GM06990 (cell line): ENCODE measurements at regions not wholly inside any gene's neighbourhood (a gene's known extent, or its start where the extent isn't known, plus 50 kb on each side); places are given as distances from the start of the nearest gene placed in this dataset.

Experiments used
- DNase-seq: peaks from one replicate; pipeline ENCODE4 v3.0.0-alpha.2; 2011; ENCODE audit not compliant: insufficient read length; ENCODE audit errors: extremely low read depth
- H3K27me3 ChIP-seq: replicated peaks from 2 replicates; pipeline ENCODE4 v1.6.0; 2011; ENCODE audit warnings: low read length; ENCODE audit not compliant: control insufficient read depth, insufficient read depth
- H3K36me3 ChIP-seq: 2 replicates; pipeline ENCODE4 v1.5.1; 2011; ENCODE audit warnings: low read length; ENCODE audit not compliant: control insufficient read depth, insufficient read depth
- H3K4me3 ChIP-seq: replicated peaks from 2 replicates; pipeline ENCODE4 v1.5.1; 2011; ENCODE audit warnings: low read depth, mild to moderate bottlenecking, control low read depth, low read length
- CTCF ChIP-seq: IDR thresholded peaks from 2 replicates; pipeline ENCODE4 v1.5.1; 2011; ENCODE audit warnings: low read length, control low read depth, mild to moderate bottlenecking, inconsistent platforms; ENCODE audit not compliant: insufficient read depth, poor library complexity, severe bottlenecking

- Histone ChIP-seq H3K36me3 (no peaks in the 10 kb centered on the region), H3K4me3 (no peak overlapping the region), H3K27me3 (no peaks in the 10 kb centered on the region)
- TF ChIP-seq CTCF: no peak
- no peak for DNase-seq
Observed at GRCh38 chr15:29344474-29344873, 74.9 kb upstream of the NSMCE3 start.

DNA sequence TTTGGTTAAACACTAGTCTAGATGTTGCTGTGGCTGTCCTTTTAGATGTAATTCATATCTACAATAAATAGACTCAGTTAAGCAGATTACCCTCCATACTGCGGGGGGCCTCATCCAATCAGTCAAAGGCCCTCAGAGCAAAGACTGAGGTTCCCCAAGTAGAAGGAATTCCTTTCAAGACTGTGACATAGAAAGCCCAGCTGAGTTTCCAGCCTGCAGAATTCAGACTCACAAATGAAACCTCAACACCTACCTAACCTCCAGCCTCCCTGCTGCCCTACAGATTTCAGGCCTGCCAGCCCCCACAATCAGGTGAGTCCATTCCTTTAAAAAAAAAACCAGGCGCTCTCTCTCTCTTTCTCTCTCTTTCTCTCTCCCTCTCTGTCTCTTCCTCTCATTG is 73.6 kb upstream of the NSMCE3 start:
- no peaks in the 10 kb centered on the region for H3K27me3 ChIP-seq
- no peak for TF ChIP-seq CTCF
- DNase-seq: no peak
- H3K36me3 ChIP-seq: no peaks in the 10 kb centered on the region
- H3K4me3 ChIP-seq: no peak overlapping the region

- H3K4me3 ChIP-seq: no peak overlapping the region
- TF ChIP-seq CTCF: no peak
- H3K27me3 ChIP-seq: no peaks in the 10 kb centered on the region
Observed at GRCh38 chr15:29342201-29342600, 72.6 kb upstream of the NSMCE3 start.

GRCh38 chr15:29337156-29337959 is 67.7 kb upstream of the NSMCE3 start:
- H3K36me3 ChIP-seq: no peaks in the 10 kb centered on the region
- H3K27me3 ChIP-seq: no peaks in the 10 kb centered on the region

More at GRCh38 chr15:29342201-29342600, 72.6 kb upstream of the NSMCE3 start:
- DNase-seq: no peak
- no peaks in the 10 kb centered on the region for H3K36me3 ChIP-seq

DNA sequence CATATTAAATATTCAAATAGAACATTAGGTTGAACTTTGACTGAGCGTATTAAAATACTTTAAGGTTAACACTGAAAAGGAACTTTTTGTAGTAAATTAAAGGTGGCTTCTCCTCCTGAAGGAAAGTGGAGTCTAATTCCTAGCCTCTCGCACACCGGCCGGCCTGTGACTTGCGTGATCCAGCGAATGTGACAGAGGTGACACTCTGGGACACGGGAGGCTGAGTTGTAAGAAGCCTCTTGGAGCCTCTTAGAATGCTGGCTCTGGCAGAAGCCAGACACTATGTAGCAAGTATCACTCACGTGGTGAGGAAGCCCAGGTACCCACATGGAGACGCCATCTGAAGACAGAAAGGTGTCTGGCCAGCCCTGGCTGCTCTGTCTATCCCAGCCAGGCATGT is 64.9 kb upstream of the NSMCE3 start:
- TF ChIP-seq CTCF: no peak
- no peak for DNase-seq
- H3K27me3 ChIP-seq: no peaks in the 10 kb centered on the region

More at GRCh38 chr15:29337156-29337959, 67.7 kb upstream of the NSMCE3 start:
- no peak overlapping the region for H3K4me3 ChIP-seq
- no peak for TF ChIP-seq CTCF
- no peak for DNase-seq

More for the DNA sequence above, 64.9 kb upstream of the NSMCE3 start:
- Histone ChIP-seq H3K36me3 (no peaks in the 10 kb centered on the region), H3K4me3 (no peak overlapping the region)
